ENCODE measurements at regions not wholly inside any gene's neighbourhood (a gene's known extent, or its start where the extent isn't known, plus 50 kb on each side); places are given as distances from the start of the nearest gene placed in this dataset.

DNA sequence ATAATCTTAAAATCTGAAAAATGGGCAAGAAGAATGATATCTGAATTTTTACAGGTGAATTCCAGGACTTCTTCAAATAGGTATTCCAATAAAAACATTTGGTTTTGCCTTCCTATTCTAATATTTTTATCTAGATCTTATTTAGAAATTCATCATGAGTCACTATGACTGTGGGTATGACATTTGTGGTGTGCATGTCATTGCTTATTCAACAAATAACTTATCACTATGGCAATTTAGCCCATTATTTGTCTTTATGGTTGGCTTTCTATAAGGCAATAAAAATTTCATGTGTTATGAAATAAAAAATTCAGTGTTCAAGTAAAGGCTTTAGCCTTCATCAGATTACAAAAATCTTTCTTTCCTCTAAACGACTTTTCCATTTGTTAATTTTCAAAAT, 1139.6 kb upstream of the NUDT12 start:
- TF ChIP-seq, protein P1, sequence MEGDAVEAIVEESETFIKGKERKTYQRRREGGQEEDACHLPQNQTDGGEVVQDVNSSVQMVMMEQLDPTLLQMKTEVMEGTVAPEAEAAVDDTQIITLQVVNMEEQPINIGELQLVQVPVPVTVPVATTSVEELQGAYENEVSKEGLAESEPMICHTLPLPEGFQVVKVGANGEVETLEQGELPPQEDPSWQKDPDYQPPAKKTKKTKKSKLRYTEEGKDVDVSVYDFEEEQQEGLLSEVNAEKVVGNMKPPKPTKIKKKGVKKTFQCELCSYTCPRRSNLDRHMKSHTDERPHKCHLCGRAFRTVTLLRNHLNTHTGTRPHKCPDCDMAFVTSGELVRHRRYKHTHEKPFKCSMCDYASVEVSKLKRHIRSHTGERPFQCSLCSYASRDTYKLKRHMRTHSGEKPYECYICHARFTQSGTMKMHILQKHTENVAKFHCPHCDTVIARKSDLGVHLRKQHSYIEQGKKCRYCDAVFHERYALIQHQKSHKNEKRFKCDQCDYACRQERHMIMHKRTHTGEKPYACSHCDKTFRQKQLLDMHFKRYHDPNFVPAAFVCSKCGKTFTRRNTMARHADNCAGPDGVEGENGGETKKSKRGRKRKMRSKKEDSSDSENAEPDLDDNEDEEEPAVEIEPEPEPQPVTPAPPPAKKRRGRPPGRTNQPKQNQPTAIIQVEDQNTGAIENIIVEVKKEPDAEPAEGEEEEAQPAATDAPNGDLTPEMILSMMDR (IDR thresholded peaks at IDR 0.05), result no peak
- TF ChIP-seq POLR2AphosphoS5 (IDR thresholded peaks at IDR 0.05), result no peak
- no peak for TF ChIP-seq POLR2A (IDR thresholded peaks at IDR 0.05)

Measured in stomach (tissue), 4 donors.